ENCODE measurements at regions not wholly inside any gene's neighbourhood (a gene's known extent, or its start where the extent isn't known, plus 50 kb on each side); places are given as distances from the start of the nearest gene placed in this dataset.

GRCh38 chr5:119862619-119863018, 233.3 kb downstream of the FAM170A start:
- FAIRE-seq: no peak
- no peak for DNase-seq
- H3K27me3 ChIP-seq (ENCODE audit: control insufficient read depth, insufficient read depth, low read length): no peaks in the 10 kb centered on the region
- no peaks in the 10 kb centered on the region for H3K9me3 ChIP-seq (ENCODE audit: control insufficient read depth in 2 of 3, insufficient read depth in 1 of 3, low read length in 3 of 3)
- H3K9ac ChIP-seq (ENCODE audit: low read length in 3 of 3): no peak overlapping the region
- no peak overlapping the region for H3K4me3 ChIP-seq (ENCODE audit: low read length in 3 of 3)
- intact Hi-C loops (cut with DNase I): no loop called here
- H3K4me1 ChIP-seq (ENCODE audit: control insufficient read depth in 2 of 3, insufficient read depth in 2 of 3, low read depth in 1 of 3, low read length in 3 of 3): no peaks in the 10 kb centered on the region
- no peaks in the 10 kb centered on the region for H3K36me3 ChIP-seq (ENCODE audit: control insufficient read depth in 2 of 3, insufficient read depth in 3 of 3, low read length in 3 of 3)
- no peak overlapping the region for H3K27ac ChIP-seq (ENCODE audit: low read depth in 2 of 2, low read length in 2 of 2)
- no peak for TF ChIP-seq CTCF (IDR thresholded peaks at IDR 0.05; ENCODE audit: borderline replicate concordance, extremely low read depth, insufficient read depth)

- H3K27ac ChIP-seq (ENCODE audit: low read depth in 2 of 2, low read length in 2 of 2): no peak overlapping the region
- FAIRE-seq (peak; percentile 62), DNase-seq (no peak)
- H3K27me3 ChIP-seq (ENCODE audit: control insufficient read depth, insufficient read depth, low read length): no peaks in the 10 kb centered on the region
- no peak overlapping the region for H3K4me3 ChIP-seq (ENCODE audit: low read length in 3 of 3)
- H3K9ac ChIP-seq (ENCODE audit: low read length in 3 of 3): no peak overlapping the region
- H3K4me1 ChIP-seq (ENCODE audit: control insufficient read depth in 2 of 3, insufficient read depth in 2 of 3, low read depth in 1 of 3, low read length in 3 of 3): no peaks in the 10 kb centered on the region
- no peaks in the 10 kb centered on the region for H3K36me3 ChIP-seq (ENCODE audit: control insufficient read depth in 2 of 3, insufficient read depth in 3 of 3, low read length in 3 of 3)
- intact Hi-C loops (cut with DNase I): no loop called here
- TF ChIP-seq CTCF (IDR thresholded peaks at IDR 0.05; ENCODE audit: borderline replicate concordance, extremely low read depth, insufficient read depth): no peak
- H3K9me3 ChIP-seq (ENCODE audit: control insufficient read depth in 2 of 3, insufficient read depth in 1 of 3, low read length in 3 of 3): no peaks in the 10 kb centered on the region
These were observed 234.9 kb downstream of the FAM170A start for GRCh38 chr5:119864286-119864685.

GRCh38 chr5:119873611-119874010, 244.3 kb downstream of the FAM170A start:
- no peaks in the 10 kb centered on the region for H3K36me3 ChIP-seq (ENCODE audit: control insufficient read depth in 2 of 3, insufficient read depth in 3 of 3, low read length in 3 of 3)
- FAIRE-seq (no peak), DNase-seq (no peak)
- no peaks in the 10 kb centered on the region for H3K4me1 ChIP-seq (ENCODE audit: control insufficient read depth in 2 of 3, insufficient read depth in 2 of 3, low read depth in 1 of 3, low read length in 3 of 3)
- no peaks in the 10 kb centered on the region for H3K9me3 ChIP-seq (ENCODE audit: control insufficient read depth in 2 of 3, insufficient read depth in 1 of 3, low read length in 3 of 3)
- no peak overlapping the region for H3K4me3 ChIP-seq (ENCODE audit: low read length in 3 of 3)
- no peak overlapping the region for H3K9ac ChIP-seq (ENCODE audit: low read length in 3 of 3)
- intact Hi-C loops (cut with DNase I): no loop called here
- no peak overlapping the region for H3K27ac ChIP-seq (ENCODE audit: low read depth in 2 of 2, low read length in 2 of 2)
- TF ChIP-seq CTCF (IDR thresholded peaks at IDR 0.05; ENCODE audit: borderline replicate concordance, extremely low read depth, insufficient read depth): no peak
- H3K27me3 ChIP-seq (ENCODE audit: control insufficient read depth, insufficient read depth, low read length): no peaks in the 10 kb centered on the region

GRCh38 chr5:119876522-119876921, 247.2 kb downstream of the FAM170A start:
- H3K36me3 ChIP-seq (ENCODE audit: control insufficient read depth in 2 of 3, insufficient read depth in 3 of 3, low read length in 3 of 3): no peaks in the 10 kb centered on the region
- intact Hi-C loops (cut with DNase I): no loop called here
- H3K4me3 ChIP-seq (ENCODE audit: low read length in 3 of 3): no peak overlapping the region
- H3K27me3 ChIP-seq (ENCODE audit: control insufficient read depth, insufficient read depth, low read length): no peaks in the 10 kb centered on the region
- no peak for DNase-seq
- TF ChIP-seq CTCF (IDR thresholded peaks at IDR 0.05; ENCODE audit: borderline replicate concordance, extremely low read depth, insufficient read depth): no peak
- no peaks in the 10 kb centered on the region for H3K9me3 ChIP-seq (ENCODE audit: control insufficient read depth in 2 of 3, insufficient read depth in 1 of 3, low read length in 3 of 3)
- no peaks in the 10 kb centered on the region for H3K4me1 ChIP-seq (ENCODE audit: control insufficient read depth in 2 of 3, insufficient read depth in 2 of 3, low read depth in 1 of 3, low read length in 3 of 3)
- FAIRE-seq: no peak
- H3K9ac ChIP-seq (ENCODE audit: low read length in 3 of 3): no peak overlapping the region
- H3K27ac ChIP-seq (ENCODE audit: low read depth in 2 of 2, low read length in 2 of 2): no peak overlapping the region
